DMS 273 treated with DMSO at 0.1 percent for 48 hours (cell line): ENCODE measurements at regions not wholly inside any gene's neighbourhood (a gene's known extent, or its start where the extent isn't known, plus 50 kb on each side); places are given as distances from the start of the nearest gene placed in this dataset.

Experiments used
- DNase-seq: peaks from one replicate; lab custom pipeline; 2025; lab: John Stamatoyannopoulos, UW

DNA sequence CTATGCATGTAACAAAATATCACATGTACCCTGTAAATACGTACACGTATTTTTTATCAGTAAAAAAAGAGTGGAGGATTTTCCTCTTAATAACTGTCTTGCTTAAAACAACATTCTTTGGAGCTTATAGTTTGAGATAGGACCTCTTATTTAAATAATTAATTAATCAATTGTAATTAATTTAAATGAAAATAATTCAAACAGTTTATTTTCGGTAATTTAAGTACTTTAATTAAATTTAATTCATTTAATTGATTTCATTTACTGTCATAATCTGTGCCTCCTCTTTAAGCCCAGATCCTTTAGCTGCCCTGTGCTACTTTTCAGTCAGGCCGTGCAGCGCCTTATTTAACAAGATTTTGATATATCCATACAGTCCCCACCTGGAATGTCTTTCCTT is 427.0 kb downstream of the HLX start:
- DNase-seq = no peak

DNA sequence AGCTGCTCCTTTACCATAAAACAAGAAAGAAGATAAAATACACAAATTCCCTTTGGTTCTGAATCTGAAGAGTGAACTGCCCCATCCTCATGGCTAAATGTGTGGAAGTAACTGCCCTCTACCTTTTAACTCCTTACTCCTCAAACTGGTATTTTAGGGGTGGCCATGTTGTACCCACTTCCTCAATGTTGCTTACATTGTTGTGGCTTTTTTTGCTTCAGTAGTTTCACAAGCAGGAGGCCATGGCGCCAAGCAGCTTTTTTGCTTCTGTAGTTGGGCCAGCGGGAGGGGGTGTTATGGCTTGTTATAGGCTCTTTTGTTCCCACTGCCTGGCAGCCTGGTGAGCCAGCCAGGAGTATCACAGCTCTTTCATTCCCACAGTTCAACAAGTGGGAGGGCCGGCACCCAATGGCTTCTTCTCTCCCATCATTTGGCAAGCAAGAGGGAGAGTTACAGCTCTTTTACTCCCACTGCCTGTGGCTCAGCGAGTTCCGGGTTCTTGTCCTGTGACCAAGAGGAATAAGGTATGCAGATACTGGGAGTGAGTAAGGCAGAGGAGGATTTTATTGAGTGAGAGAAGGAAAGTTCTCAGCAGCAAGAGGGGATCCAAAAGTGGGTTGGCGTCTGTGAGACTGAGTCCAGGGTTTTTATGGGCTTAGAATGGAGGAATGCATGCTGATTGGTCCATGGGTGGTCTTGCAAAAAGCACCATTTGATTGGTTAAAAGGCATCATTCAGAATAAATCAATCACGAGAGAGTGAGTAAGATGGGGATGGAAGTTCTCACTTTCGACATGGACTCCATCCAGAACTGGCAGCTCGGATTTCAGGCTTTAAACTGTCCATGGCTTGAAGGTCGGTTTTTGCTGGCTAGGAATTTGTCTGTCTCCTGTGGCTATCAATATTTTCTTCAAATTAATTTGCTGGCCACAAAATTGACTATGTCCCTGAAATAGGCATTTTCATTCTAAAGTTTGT is 429.6 kb downstream of the HLX start:
- DNase-seq = no peak

DNA sequence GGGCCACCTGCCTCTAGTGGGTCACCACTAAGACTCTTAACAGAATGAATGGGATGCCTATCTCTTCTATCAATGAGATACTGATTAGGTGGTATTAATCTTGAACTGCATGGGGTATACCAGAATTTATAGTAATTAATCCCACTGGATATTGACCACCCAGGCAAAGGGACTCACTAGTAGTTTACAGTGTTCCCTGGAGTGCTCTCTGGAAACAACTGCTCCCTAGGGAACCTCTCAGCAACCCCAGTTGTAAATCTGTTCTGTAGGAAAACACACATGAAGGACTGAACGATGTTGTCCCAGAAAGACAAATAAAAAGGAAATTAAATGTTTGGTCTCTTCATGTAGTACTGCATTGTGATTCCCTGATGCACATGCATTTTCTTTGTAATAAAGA is 430.5 kb downstream of the HLX start:
- no peak for DNase-seq

DNA sequence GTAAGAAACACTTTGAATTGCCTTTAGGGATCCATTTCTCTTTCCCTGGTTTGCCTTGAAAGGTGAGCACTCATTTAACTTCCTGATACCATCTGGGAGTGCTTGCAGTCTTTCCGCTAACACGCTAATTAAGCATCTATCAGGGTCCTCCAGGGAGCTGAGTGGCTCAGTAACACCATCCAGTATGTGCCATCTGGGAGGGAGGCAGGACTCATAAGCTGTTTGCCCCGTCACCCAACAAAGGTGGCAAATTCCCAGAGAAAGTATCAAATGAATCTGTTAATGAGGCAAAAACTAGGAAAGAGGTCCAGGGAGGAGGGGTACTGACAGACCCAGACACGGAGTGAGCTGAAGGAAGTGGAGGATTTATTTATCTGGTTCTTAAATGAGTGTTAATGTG is 430.9 kb downstream of the HLX start:
- DNase-seq = peak; percentile 89

DNA sequence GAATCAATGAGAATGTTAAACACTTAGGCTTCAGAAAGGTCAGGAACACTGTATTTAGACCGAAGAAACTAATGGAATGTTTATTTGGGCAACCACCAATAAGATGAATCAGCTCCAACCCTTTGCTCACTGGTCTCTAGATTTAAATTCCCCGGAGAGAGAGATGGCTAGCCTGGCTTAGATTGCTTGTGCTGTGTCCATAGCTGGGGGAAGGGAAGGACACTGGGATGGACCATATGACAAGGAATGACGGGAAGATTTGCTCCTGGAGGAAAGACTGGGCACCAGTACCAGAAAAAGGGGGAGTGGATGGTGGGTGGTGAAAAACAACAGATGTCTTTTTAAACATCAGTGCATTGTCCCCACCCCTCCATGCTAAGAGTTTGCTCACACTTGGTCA is 426.6 kb downstream of the DUSP10 start:
- no peak for DNase-seq

DNA sequence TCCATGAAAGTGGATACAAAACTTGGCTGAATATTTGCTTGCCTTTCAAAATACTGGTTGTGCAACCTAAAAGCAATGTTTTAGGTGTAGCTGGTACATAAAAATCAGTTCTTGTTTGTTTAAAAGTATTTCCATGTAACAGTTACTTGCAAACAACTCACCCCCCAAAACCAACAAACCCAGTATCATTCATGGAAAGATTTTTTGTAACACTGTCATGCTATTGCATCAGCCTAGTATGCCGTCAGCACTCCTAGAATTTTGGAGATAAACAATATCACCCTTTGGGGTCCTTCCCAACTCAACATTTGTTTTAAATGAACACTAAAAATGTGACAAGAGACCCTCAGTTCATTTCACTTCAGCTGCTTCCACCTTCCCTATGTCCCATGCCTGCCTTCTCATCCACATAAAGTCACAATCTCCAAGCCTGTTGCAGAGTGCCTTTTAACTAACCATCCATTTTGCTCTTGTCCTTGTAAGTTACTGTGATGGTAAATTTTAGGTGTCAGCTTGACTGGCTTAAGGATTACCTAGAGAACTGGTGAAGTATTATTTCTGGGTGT is 425.3 kb downstream of the DUSP10 start:
- DNase-seq = no peak

DNA sequence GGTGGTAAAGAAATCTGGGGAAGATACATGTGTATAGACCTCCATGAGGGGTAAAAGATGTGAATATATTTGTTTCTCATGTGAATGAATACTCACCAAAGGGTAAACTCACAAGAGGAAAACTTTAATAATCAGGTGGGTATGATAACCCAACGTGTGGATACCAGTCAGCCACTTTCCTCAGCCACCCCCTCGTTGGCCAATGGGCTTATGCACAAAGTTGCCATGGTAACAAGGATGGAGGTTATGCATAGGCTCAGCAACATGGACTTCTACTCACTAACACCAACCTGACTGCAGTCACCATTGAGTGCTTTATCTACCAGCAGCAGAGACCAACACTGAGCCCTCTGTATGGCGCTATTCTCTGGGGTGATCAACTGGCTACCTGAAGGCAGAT is 424.4 kb downstream of the DUSP10 start:
- no peak for DNase-seq

DNA sequence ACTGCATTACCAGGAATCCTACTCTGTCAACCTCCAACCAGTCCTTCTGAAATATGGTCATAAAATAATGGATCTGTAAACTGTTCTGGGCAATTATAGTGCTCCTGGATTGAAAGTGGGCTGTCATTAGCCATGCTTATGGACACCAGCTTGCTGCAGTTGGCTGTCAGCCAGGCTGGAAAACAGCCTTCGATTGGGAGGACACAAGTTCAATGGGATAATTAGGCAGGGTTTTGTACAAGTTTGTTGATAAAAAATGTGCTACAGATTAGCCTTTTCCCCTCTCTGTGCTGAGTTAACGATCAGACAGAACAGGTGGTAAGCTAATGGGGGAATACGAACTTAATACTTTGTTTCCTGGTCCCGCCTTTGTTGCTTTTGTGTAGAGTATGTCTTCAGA is 413.9 kb downstream of the DUSP10 start:
- DNase-seq = peak; percentile 39

DNA sequence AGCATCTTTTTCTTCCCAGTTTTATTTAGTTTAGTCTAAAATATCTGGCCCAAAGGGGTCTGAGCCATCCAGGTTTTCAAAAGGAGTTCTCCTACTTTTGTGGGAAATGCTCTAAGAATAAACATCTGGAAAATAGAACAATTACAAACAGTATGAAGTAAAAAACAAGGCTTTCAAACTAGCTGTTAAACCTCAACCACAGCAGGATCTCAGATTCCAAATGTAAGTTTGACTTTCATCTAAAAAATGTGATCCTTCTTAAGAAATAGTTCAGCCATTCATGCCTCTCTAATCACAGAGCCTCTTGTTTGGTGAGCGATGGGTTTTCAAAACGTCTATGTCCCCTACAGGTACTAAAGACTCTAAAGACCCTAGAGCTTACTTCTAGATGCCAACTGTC is 413.5 kb downstream of the DUSP10 start:
- no peak for DNase-seq

DNA sequence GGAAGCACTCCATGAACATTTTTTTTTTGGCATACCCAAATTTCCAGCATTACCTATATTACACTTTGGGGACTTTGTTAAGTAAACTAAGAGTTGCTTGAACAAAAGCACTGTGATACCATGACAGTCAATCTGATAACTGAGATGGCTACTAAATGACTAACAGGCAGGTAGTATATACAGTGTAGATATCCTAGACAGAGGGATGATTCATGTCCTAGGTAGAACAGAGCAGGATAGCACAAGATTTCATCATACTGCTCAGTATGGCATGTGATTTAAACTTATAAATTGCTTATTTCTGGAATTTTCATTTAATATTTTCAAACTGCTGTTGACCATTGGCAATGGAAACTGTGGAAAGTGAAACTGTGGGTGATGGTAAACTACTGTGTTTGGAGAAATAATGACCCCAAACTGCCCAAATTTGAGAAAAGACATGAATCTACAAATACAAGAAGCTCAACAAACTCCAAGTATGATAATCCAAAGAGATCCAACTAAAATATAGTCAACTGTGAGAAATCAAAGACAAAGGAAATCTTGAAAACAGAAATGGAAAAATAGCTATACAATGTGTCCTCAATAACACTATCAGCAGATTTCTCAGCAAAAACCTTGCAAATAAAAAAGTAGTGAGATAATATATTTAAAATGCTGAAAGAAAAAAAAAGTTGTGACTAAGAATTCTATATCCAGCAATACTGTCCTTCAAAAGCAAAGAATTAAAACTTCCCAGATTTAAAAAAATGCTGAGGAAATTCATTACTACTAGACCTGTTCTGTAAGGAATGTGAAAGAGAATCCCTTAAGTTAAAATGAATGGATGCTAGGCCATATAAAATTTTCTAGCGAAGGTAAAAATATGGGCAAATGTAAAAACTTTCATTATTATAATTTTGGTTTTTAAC is 410.4 kb downstream of the DUSP10 start:
- DNase-seq = no peak

DNA sequence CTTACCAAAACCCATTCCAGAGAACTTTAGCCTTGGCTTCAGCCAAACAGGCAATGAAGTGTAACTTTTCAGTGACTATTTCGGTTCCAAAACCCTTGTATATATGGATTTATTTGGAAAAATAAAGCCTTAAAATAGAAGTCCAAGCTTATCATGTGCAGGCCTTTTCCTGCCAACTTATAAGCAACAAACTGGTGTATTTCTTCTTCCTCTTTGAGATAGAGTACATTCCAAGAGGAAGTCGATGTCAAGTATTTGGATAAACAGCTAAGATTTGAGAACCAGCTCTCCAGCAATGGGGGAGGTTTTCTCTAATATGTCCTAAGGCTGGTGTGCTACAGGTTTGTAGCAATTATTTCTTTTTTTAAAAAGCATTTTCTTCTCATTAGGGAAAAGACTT is 407.8 kb downstream of the DUSP10 start:
- DNase-seq = no peak

DNA sequence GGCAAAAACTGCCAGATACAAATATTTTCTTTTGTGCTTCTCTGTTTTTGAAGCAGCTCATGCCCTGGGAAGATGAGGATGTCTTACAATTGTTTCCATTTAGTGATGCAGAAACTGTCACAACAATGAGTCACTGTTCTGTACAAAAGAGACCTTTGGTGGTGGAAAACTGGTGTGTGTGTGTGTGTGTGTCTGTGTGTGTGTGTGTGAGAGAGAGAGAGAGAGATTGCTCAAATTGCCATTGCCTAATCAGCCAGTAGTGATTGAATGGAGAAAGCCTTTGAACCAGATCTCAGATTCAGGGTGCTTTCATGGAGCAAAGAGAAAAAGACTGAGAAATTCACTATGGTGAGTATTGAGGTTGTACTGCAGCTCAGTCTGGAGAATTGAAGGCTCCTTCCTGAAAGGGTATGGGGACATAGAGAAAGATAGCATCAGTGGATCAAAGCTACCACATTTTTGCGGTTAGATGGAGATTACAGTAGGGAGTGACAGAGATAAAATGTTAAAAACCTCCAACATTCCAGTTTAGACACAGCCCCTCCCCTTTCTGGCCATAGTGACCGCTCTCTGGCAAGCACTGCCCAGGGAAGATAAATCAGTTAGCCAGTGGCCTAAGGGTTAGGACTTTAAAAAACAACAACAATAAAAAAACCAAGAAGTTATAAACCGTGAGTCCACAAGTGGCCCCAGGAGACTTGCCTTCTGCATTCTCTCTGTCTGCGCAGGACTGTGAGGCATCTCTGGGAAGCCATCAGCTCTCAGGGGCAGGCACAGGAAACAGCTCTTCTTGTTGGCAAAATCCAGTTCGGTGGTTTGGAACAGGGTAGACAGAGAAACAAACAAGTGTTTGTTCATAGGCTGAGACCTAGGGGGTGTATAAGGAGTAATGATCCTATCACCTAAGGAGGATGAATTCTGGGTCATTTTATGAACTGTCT is 406.5 kb downstream of the DUSP10 start:
- DNase-seq = no peak

DNA sequence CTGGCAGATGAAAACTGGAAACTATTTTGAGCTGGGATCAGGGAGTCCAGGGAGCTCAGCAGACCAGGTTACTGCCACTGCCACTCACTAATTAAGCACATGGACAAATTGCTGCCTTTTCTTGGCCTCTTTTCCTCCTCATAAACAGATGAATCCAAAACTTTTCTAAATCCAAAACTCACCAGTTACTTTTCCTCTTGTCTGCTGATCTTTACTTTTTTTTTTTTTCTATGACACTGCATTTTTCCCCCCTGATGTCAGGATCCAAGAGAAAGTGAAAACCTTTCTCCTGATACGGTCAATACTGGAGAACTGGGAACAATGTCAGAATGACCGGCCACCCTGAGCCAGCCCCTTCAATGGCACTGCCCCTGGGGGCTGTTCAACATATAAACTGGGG is 405.8 kb downstream of the DUSP10 start:
- DNase-seq = no peak

DNA sequence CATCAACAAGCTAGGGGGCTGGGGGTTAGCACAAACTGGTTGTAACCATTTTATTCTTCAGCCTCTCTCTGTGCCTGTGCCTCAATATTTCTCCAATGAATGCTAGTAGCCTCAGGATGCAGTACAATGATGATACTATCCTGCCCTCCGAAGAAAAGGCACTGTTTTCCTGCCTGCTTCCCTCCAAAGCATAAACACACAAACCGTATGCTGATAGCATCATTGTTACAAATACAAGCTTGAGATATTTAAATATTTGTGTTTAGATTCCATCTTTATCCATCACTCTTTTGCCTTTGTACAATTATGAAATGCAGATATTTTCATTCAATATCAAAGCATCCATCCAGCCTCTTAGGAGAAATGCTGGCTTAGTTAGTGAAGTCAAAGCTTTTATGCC is 404.8 kb downstream of the DUSP10 start:
- no peak for DNase-seq

DNA sequence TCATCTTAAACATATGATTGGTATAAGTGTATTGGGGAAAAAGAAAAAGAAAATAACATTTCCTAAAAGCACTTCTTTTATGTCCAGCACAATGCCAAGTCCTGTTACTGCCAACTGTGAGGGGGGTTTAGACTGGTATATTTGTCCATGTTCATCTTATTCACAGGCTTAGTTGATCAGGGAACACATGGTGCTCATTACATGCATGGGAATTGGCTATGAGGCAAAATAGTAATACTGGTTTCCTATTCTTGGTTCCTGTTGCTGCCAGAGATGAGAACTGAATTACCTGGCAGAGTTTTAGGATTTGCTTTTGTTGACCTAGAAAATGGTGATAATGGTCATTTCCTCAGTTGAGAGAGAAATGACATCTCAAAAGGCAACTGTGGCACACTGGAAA is 398.8 kb downstream of the DUSP10 start:
- DNase-seq = no peak

DNA sequence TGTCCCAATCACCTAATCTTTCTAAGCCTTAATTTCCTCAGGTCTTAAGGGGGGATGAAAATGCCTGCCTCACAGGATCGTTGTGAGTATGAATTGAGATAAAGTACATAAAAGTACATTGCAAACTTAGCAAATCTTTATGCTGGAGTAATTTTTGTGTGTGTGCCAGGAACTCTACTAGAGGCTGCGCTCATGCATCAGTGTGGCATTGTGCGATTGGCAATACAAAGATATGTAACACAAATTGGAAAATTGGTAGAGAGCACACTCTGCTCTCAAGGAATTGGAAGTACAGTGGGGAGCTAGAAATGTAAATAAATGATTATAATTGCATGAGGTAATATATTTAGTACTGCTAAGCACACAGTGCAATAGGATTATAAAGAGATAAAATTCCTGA is 398.3 kb downstream of the DUSP10 start:
- no peak for DNase-seq

DNA sequence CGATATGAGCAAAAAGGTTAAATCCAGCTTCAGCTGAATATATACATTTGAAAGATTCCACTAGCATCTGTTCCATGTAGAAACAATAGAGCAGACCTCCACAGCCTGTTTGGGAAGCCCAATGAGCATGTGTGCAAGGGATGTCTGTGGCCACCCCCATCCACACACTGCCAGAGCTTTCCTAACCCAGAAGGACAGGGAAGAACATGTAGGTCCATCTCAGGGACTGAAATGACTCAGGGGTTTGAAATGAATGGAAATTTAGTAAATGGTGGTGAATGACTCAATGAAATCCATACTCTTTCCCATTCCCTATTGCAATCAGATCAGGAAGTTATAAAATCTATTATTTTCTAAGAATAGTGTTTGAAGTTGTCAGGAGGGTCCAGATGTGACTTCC is 397.2 kb downstream of the DUSP10 start:
- no peak for DNase-seq

DNA sequence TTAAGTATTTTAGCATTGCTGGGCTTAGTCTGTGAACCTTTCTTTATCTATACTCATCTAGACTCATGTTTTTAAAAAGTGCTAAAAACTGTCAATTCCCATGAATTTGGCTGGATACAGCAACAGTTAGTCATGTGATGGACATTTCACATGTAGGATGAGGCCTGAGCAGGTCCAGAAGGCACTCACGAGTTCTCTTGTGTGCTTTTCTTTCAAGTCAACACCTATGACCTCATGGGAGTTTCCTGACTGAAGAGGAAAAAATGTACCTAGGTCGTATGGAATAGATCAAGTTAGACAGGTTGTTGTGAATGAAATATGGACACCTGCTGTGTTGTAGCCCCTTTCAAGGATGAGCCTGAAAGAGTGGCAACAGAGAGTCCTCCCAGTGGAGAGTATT is 394.2 kb downstream of the DUSP10 start:
- no peak for DNase-seq

DNA sequence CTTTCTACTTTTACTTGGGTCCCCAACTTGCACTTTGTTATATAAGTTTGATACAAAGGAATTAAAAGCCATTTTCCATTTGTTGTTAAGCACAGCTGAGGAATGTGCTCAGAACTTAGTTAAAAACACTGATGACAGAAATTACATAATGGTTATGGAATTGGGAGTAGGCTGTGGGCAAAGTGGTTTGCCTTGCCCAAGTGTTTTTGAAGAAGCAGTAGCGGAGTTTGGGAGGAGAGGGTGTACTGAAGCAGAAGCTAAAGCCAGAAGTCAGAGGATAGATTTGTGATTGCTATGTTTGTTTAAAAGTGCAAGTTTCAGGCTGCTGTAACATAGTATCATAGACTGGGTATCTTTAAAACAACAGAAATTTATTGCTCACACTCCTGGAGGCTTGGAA is 391.8 kb downstream of the DUSP10 start:
- DNase-seq = no peak

DNA sequence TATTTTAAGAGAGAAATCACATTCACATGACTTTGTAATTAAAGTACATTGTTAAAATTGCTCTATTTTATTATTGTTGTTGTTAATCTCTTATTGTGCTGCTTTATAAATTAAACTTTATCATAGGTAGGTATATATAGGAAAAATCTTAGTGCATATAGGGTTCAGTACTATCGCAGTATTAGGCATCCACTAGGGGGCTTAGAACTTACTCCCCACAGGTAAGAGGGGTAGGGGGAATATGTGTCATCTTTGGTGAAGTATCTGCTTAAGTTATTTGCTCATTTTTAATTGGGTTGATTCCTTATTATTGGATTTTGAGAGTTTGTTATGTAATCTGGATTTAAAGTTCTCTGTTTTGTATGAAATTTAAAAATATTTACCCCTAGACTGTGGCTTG is 385.2 kb downstream of the DUSP10 start:
- DNase-seq = no peak

DNA sequence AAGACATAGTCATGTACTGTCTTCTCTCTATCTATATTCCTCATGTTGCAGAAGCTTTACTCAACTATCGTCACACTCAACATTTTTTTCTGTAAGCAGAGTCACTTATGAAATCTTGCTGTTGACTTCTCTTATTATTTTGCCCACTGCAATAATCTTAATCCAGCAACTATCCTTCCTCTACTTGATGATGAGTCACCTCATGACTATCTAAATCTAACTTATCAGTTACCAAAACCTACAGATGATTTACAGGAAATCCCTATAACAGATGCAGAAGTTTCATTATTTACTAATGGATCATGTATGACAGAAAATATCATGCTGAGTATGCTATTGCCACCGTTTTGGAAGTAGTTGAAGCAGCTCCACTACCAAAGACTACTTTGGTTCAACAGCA is 378.9 kb downstream of the DUSP10 start:
- no peak for DNase-seq
